ENCODE measurements at regions not wholly inside any gene's neighbourhood (a gene's known extent, or its start where the extent isn't known, plus 50 kb on each side); places are given as distances from the start of the nearest gene placed in this dataset.
"Not testable (repeated sequence)": the region's sequence is repeated elsewhere in the genome, so short reads cannot be mapped to it uniquely, and the experiment has no call there.

- Histone ChIP-seq H3K27ac (ENCODE audit: low read length, poor library complexity, severe bottlenecking) (no peak overlapping the region), H2AK5ac (ENCODE audit: low read length, severe bottlenecking) (no peak overlapping the region), H2BK5ac (ENCODE audit: low read depth, low read length, poor library complexity, severe bottlenecking) (no peak overlapping the region), H3K9ac (ENCODE audit: low read length) (no peak overlapping the region), H3K4me3 (ENCODE audit: insufficient read depth in 1 of 2, low read depth in 1 of 2, low read length in 2 of 2) (no peak overlapping the region), H3K36me3 (ENCODE audit: control insufficient read depth in 1 of 2, insufficient read depth in 2 of 2, low read depth in 1 of 2, low read length in 2 of 2) (no peaks in the 10 kb centered on the region), H3K4me2 (ENCODE audit: low read length, poor library complexity, severe bottlenecking) (no peak overlapping the region), H3K9me3 (ENCODE audit: control insufficient read depth, low read length) (no peaks in the 10 kb centered on the region), H2AFZ (ENCODE audit: low read depth, low read length) (no peak overlapping the region), H4K91ac (ENCODE audit: low read length) (no peak overlapping the region), H3K27me3 (ENCODE audit: control insufficient read depth in 1 of 2, insufficient read depth in 1 of 2, low read length in 2 of 2) (no peaks in the 10 kb centered on the region), H3K79me1 (replicated peaks; ENCODE audit: low read length, poor library complexity, severe bottlenecking) (no peaks in the 10 kb centered on the region), H2BK120ac (ENCODE audit: low read depth, low read length) (no peak overlapping the region), H2BK12ac (ENCODE audit: low read length in 2 of 2) (no peak overlapping the region), H3K23ac (ENCODE audit: low read length in 2 of 2) (no peak overlapping the region), H3K4me1 (ENCODE audit: control insufficient read depth, insufficient read depth, low read depth, low read length) (no peaks in the 10 kb centered on the region), H3K4ac (ENCODE audit: low read depth in 1 of 2, low read length in 2 of 2) (no peak overlapping the region), H3K18ac (ENCODE audit: low read depth in 1 of 2, low read length in 2 of 2) (no peak overlapping the region), H2BK15ac (ENCODE audit: low read depth, poor library complexity, severe bottlenecking) (no peak overlapping the region), H4K8ac (ENCODE audit: low read length) (no peak overlapping the region), H3K14ac (ENCODE audit: low read length in 2 of 2) (no peak overlapping the region)
- 68% methylated on average over 4 of the region's 4 CpGs for WGBS
- DNase-seq: no peak
Measured at GRCh38 chr4:18422685-18423084, 401.1 kb upstream of the LCORL start.

GRCh38 chr4:18421519-18421918 lies 400.0 kb upstream of the LCORL start:
- Histone ChIP-seq H4K8ac (ENCODE audit: low read length) (no peak overlapping the region), H3K79me1 (replicated peaks; ENCODE audit: low read length, poor library complexity, severe bottlenecking) (no peaks in the 10 kb centered on the region), H3K4me1 (ENCODE audit: control insufficient read depth, insufficient read depth, low read depth, low read length) (no peaks in the 10 kb centered on the region), H3K4ac (ENCODE audit: low read depth in 1 of 2, low read length in 2 of 2) (no peak overlapping the region), H3K36me3 (ENCODE audit: control insufficient read depth in 1 of 2, insufficient read depth in 2 of 2, low read depth in 1 of 2, low read length in 2 of 2) (no peaks in the 10 kb centered on the region), H2AK5ac (ENCODE audit: low read length, severe bottlenecking) (no peak overlapping the region), H3K4me3 (ENCODE audit: insufficient read depth in 1 of 2, low read depth in 1 of 2, low read length in 2 of 2) (no peak overlapping the region), H2BK12ac (ENCODE audit: low read length in 2 of 2) (no peak overlapping the region), H2BK5ac (ENCODE audit: low read depth, low read length, poor library complexity, severe bottlenecking) (no peak overlapping the region), H2BK120ac (ENCODE audit: low read depth, low read length) (no peak overlapping the region), H3K4me2 (ENCODE audit: low read length, poor library complexity, severe bottlenecking) (no peak overlapping the region), H3K9me3 (ENCODE audit: control insufficient read depth, low read length) (no peaks in the 10 kb centered on the region), H2AFZ (ENCODE audit: low read depth, low read length) (no peak overlapping the region), H3K27me3 (ENCODE audit: control insufficient read depth in 1 of 2, insufficient read depth in 1 of 2, low read length in 2 of 2) (no peaks in the 10 kb centered on the region), H3K27ac (ENCODE audit: low read length, poor library complexity, severe bottlenecking) (no peak overlapping the region), H3K9ac (ENCODE audit: low read length) (no peak overlapping the region), H3K18ac (ENCODE audit: low read depth in 1 of 2, low read length in 2 of 2) (no peak overlapping the region), H2BK15ac (ENCODE audit: low read depth, poor library complexity, severe bottlenecking) (no peak overlapping the region), H3K23ac (ENCODE audit: low read length in 2 of 2) (no peak overlapping the region), H3K14ac (ENCODE audit: low read length in 2 of 2) (no peak overlapping the region), H4K91ac (ENCODE audit: low read length) (no peak overlapping the region)
- 86% methylated on average over 1 of the region's 2 CpGs for WGBS
- DNase-seq: no peak

GRCh38 chr4:18419780-18420179 lies 398.2 kb upstream of the LCORL start:
- Histone ChIP-seq H3K4me2 (ENCODE audit: low read length, poor library complexity, severe bottlenecking) (no peak overlapping the region), H3K27me3 (ENCODE audit: control insufficient read depth in 1 of 2, insufficient read depth in 1 of 2, low read length in 2 of 2) (no peaks in the 10 kb centered on the region), H3K79me1 (replicated peaks; ENCODE audit: low read length, poor library complexity, severe bottlenecking) (no peaks in the 10 kb centered on the region), H3K9me3 (ENCODE audit: control insufficient read depth, low read length) (no peaks in the 10 kb centered on the region), H3K18ac (ENCODE audit: low read depth in 1 of 2, low read length in 2 of 2) (no peak overlapping the region), H3K27ac (ENCODE audit: low read length, poor library complexity, severe bottlenecking) (no peak overlapping the region), H3K23ac (ENCODE audit: low read length in 2 of 2) (no peak overlapping the region), H3K9ac (ENCODE audit: low read length) (no peak overlapping the region), H3K36me3 (ENCODE audit: control insufficient read depth in 1 of 2, insufficient read depth in 2 of 2, low read depth in 1 of 2, low read length in 2 of 2) (no peaks in the 10 kb centered on the region), H2AK5ac (ENCODE audit: low read length, severe bottlenecking) (no peak overlapping the region), H3K4me3 (ENCODE audit: insufficient read depth in 1 of 2, low read depth in 1 of 2, low read length in 2 of 2) (no peak overlapping the region), H2BK120ac (ENCODE audit: low read depth, low read length) (no peak overlapping the region), H3K4ac (ENCODE audit: low read depth in 1 of 2, low read length in 2 of 2) (no peak overlapping the region), H2AFZ (ENCODE audit: low read depth, low read length) (no peak overlapping the region), H3K4me1 (ENCODE audit: control insufficient read depth, insufficient read depth, low read depth, low read length) (no peaks in the 10 kb centered on the region), H2BK12ac (ENCODE audit: low read length in 2 of 2) (no peak overlapping the region), H4K91ac (ENCODE audit: low read length) (no peak overlapping the region), H2BK5ac (ENCODE audit: low read depth, low read length, poor library complexity, severe bottlenecking) (no peak overlapping the region), H4K8ac (ENCODE audit: low read length) (no peak overlapping the region), H2BK15ac (ENCODE audit: low read depth, poor library complexity, severe bottlenecking) (no peak overlapping the region), H3K14ac (ENCODE audit: low read length in 2 of 2) (no peak overlapping the region)
- whole genome bisulfite sequencing: 84% methylated on average over 3 of the region's 3 CpGs
- DNase-seq: no peak

- H3K27ac ChIP-seq (ENCODE audit: low read length, poor library complexity, severe bottlenecking); H2AK5ac ChIP-seq (ENCODE audit: low read length, severe bottlenecking); H2AFZ ChIP-seq (ENCODE audit: low read depth, low read length); H2BK15ac ChIP-seq (ENCODE audit: low read depth, poor library complexity, severe bottlenecking); H2BK120ac ChIP-seq (ENCODE audit: low read depth, low read length); H3K79me1 ChIP-seq (replicated peaks; ENCODE audit: low read length, poor library complexity, severe bottlenecking); H3K4me1 ChIP-seq (ENCODE audit: control insufficient read depth, insufficient read depth, low read depth, low read length); H3K14ac ChIP-seq (ENCODE audit: low read length in 2 of 2); H3K4me3 ChIP-seq (ENCODE audit: insufficient read depth in 1 of 2, low read depth in 1 of 2, low read length in 2 of 2); H3K18ac ChIP-seq (ENCODE audit: low read depth in 1 of 2, low read length in 2 of 2); H2BK5ac ChIP-seq (ENCODE audit: low read depth, low read length, poor library complexity, severe bottlenecking); H3K9ac ChIP-seq (ENCODE audit: low read length); H3K4me2 ChIP-seq (ENCODE audit: low read length, poor library complexity, severe bottlenecking); H3K4ac ChIP-seq (ENCODE audit: low read depth in 1 of 2, low read length in 2 of 2); H3K27me3 ChIP-seq (ENCODE audit: control insufficient read depth in 1 of 2, insufficient read depth in 1 of 2, low read length in 2 of 2); H3K9me3 ChIP-seq (ENCODE audit: control insufficient read depth, low read length); H4K8ac ChIP-seq (ENCODE audit: low read length); H3K23ac ChIP-seq (ENCODE audit: low read length in 2 of 2); H2BK12ac ChIP-seq (ENCODE audit: low read length in 2 of 2); H4K91ac ChIP-seq (ENCODE audit: low read length); H3K36me3 ChIP-seq (ENCODE audit: control insufficient read depth in 1 of 2, insufficient read depth in 2 of 2, low read depth in 1 of 2, low read length in 2 of 2); DNase-seq: not testable (repeated sequence)
- 91% methylated on average over 41 of the region's 51 CpGs for WGBS
Measured at GRCh38 chr4:18418195-18418898, 396.8 kb upstream of the LCORL start.

Measured in mesenchymal stem cell (in vitro differentiated cells and primary cell).